Nephron (organoid): ENCODE measurements at regions not wholly inside any gene's neighbourhood (a gene's known extent, or its start where the extent isn't known, plus 50 kb on each side); places are given as distances from the start of the nearest gene placed in this dataset.
A peak's percentile ranks its signal among the peaks of the same experiment; 100 is the strongest.

Experiments
- H3K27ac Mint-ChIP-seq, 3 experiments: 2 replicates each; pipeline ENCODE4 v1.8.0; 2020; ENCODE audit warnings: mixed read lengths in 3 of 3, mild to moderate bottlenecking in 2 of 3, moderate library complexity in 1 of 3
- H3K27me3 Mint-ChIP-seq: 2 replicates; pipeline ENCODE4 v1.8.0; 2021; ENCODE audit warnings: low read depth, mild to moderate bottlenecking, moderate library complexity, mixed read lengths
- H3K36me3 Mint-ChIP-seq: 2 replicates; pipeline ENCODE4 v1.8.0; 2020; ENCODE audit warnings: low read depth, mixed read lengths
- H3K4me1 Mint-ChIP-seq: 2 replicates; pipeline ENCODE4 v1.8.0; 2020; ENCODE audit warnings: mixed read lengths
- H3K4me3 Mint-ChIP-seq, 3 experiments: 2 replicates each; pipeline ENCODE4 v1.8.0; 2020; ENCODE audit warnings: mild to moderate bottlenecking in 3 of 3, mixed read lengths in 3 of 3, moderate library complexity in 2 of 3
- H3K9me3 Mint-ChIP-seq: 2 replicates; pipeline ENCODE4 v1.8.0; 2020; ENCODE audit warnings: mixed read lengths
- TF ChIP-seq, protein P1 (sequence below), 3 experiments: fragments of 200-600 bp; sonication (generic); IDR thresholded peaks; one replicate each; pipeline ENCODE4 v1.5.0; 2021; ENCODE audit warnings: antibody characterized with exemption in 3 of 3; ENCODE audit not compliant: unreplicated experiment in 3 of 3

DNA sequence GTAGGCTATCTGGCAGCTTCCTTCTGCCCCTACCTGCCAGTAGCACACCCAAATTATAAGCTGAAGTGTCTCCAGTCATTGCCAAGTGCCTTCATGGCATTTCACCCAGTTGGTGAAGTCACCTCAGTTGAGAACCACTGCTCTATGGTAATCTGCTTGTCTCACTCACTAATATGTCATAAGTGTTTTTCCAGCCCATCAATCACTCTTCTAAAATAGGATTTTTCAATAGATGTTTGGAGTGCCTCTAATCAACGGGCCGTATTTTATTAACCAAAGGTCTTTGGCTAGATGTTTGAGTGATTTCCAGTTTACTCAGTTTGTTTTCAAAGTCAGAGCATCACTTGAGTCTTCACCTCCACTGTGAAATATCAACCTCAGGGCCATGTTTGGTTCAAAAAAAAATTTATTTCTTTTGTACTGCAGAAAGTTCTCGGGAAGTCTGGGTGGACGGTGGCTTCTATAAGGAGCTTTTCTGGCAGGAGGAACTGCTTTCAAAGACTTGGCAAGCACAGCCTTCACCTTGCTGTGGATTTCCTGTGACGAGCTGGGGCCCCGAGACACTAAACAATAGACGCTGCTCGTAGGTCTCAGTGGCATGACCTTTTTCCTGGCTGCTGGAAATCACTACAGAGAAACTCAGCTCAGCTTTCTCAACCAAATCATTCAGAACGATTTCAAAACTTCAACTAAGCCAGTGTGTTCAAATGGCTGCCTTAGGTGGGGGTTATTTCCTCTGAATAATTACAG, 95.2 kb upstream of the FOXF1 start:
- TF ChIP-seq, protein P1, sequence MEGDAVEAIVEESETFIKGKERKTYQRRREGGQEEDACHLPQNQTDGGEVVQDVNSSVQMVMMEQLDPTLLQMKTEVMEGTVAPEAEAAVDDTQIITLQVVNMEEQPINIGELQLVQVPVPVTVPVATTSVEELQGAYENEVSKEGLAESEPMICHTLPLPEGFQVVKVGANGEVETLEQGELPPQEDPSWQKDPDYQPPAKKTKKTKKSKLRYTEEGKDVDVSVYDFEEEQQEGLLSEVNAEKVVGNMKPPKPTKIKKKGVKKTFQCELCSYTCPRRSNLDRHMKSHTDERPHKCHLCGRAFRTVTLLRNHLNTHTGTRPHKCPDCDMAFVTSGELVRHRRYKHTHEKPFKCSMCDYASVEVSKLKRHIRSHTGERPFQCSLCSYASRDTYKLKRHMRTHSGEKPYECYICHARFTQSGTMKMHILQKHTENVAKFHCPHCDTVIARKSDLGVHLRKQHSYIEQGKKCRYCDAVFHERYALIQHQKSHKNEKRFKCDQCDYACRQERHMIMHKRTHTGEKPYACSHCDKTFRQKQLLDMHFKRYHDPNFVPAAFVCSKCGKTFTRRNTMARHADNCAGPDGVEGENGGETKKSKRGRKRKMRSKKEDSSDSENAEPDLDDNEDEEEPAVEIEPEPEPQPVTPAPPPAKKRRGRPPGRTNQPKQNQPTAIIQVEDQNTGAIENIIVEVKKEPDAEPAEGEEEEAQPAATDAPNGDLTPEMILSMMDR (IDR thresholded peaks at IDR 0.05; ENCODE audit: unreplicated experiment in 3 of 3), result no peak
- Mint-ChIP-seq H3K27ac (no peak overlapping the region), H3K9me3 (peaks cover 25% of the 10 kb centered on the region), H3K36me3 (peaks cover 8% of the 10 kb centered on the region), H3K4me1 (no peaks in the 10 kb centered on the region), H3K27me3 (peaks cover 61% of the 10 kb centered on the region), H3K4me3 (no peak overlapping the region)

DNA sequence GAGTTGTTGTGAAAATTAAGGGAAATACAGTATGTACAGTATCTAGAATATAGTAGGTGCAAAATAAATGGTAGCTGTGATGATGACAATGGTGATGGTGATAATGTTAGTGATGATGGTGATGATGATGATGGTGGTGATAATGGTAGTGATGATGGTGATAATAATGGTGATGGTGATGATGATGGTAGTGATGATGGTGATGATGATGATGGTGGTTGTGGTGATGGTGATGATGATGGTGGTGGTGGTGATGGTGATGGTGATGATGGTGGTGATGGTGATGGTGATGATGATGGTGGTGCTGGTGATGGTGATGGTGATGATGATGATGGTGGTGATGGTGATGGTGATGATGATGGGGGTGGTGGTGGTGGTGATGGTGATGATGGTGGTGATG, 91.3 kb upstream of the FOXF1 start:
- TF ChIP-seq, protein P1 (IDR thresholded peaks at IDR 0.05; ENCODE audit: unreplicated experiment in 3 of 3), result no peak
- Mint-ChIP-seq H3K9me3 (peaks cover 33% of the 10 kb centered on the region), H3K4me1 (no peaks in the 10 kb centered on the region), H3K36me3 (no peaks in the 10 kb centered on the region), H3K4me3 (no peak overlapping the region), H3K27me3 (peaks cover 57% of the 10 kb centered on the region), H3K27ac (no peak overlapping the region)

DNA sequence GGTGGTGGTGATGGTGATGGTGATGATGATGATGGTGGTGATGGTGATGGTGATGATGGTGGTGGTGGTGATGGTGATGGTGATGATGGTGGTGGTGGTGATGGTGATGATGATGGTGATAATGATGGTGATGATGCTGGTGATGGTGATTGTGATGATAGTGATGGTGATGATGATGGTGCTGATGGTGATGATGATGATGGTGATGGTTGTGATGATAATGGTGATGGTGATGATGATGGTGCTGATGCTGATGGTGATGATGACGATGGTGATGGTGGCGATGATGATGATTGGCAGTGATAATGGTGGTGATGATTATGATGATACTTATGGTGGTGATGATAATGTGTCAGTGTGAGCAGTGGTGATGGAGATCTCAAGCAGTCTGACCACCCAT, 90.8 kb upstream of the FOXF1 start:
- H3K36me3 Mint-ChIP-seq, result no peaks in the 10 kb centered on the region
- peaks cover 33% of the 10 kb centered on the region for H3K9me3 Mint-ChIP-seq
- TF ChIP-seq, protein P1 (IDR thresholded peaks at IDR 0.05; ENCODE audit: unreplicated experiment in 3 of 3), result no peak
- no peaks in the 10 kb centered on the region for H3K4me1 Mint-ChIP-seq
- peaks cover 59% of the 10 kb centered on the region for H3K27me3 Mint-ChIP-seq
- H3K4me3 Mint-ChIP-seq, result no peak overlapping the region
- H3K27ac Mint-ChIP-seq, result no peak overlapping the region

DNA sequence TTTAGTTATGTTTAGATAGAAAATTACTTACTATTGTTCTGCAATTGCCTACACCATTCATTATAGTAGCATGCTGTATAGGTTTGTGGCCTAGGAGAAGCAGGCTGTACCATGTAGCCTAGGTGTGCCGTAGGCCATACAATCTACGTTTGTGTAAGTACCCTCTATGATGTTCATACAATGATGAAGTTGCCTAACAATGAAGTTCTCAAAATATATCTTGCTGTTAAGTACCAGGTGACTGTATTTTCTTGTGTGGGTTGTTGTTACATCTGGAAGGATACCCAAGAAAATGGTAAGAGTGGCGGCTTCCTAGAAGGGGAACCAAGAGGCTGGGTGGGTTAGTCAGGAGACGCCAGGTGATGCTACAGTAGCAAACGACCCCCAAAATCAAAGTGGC, 88.3 kb upstream of the FOXF1 start:
- no peaks in the 10 kb centered on the region for H3K36me3 Mint-ChIP-seq

DNA sequence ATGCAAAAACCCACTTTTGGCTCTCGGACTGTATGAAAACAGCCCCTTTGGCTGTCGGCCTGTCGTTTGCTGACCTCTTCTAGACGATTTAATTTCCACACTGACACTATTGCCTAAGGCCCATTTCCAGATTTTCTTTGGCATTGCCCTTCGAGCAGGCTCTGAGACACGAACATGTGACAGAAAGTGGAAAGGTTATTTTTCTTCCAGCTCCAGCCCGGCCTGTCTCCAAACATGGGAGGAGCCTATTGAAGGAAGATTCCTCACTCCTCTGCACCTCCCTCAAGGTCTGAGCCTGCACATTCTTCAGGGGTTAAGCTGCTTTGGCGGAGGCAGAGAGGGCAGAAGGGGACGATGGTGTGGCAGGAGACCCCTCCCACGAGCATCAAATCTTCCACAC, 85.9 kb upstream of the FOXF1 start:
- Mint-ChIP-seq H3K27me3 (peaks cover 67% of the 10 kb centered on the region), H3K9me3 (peaks cover 29% of the 10 kb centered on the region), H3K27ac (peak overlapping the region in 1 of 3 experiments; percentile 22), H3K36me3 (peaks cover 5% of the 10 kb centered on the region), H3K4me3 (no peak overlapping the region), H3K4me1 (peaks cover 18% of the 10 kb centered on the region)
- TF ChIP-seq, protein P1 (IDR thresholded peaks at IDR 0.05; ENCODE audit: unreplicated experiment in 3 of 3), result no peak

More for the DNA sequence above, 88.3 kb upstream of the FOXF1 start:
- TF ChIP-seq, protein P1 (IDR thresholded peaks at IDR 0.05; ENCODE audit: unreplicated experiment in 3 of 3), result no peak
- no peak overlapping the region for H3K4me3 Mint-ChIP-seq
- H3K27me3 Mint-ChIP-seq, result peaks cover 59% of the 10 kb centered on the region
- peaks cover 6% of the 10 kb centered on the region for H3K4me1 Mint-ChIP-seq
- H3K9me3 Mint-ChIP-seq, result peaks cover 29% of the 10 kb centered on the region
- H3K27ac Mint-ChIP-seq, result no peak overlapping the region

DNA sequence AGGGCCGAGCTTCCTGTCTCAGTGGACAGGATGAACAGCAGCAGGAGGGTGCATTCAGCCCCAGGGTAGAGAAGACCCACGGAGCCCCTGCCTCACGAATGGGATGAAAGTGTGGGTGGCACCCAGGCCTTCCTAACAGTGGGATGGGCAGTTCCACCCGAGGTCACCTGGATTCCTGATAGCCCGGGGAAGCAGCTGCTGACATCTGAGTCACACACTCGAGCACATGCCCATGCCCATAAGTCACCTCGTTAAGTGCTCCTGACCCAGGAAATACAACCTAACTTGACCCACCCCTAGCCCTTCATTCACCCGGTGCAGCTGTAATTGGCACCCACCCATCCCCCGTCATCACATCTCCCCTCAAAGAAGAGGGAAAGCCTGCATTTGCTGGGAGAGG, 85.3 kb upstream of the FOXF1 start:
- H3K4me3 Mint-ChIP-seq, result no peak overlapping the region
- peaks cover 73% of the 10 kb centered on the region for H3K27me3 Mint-ChIP-seq
- peaks cover 29% of the 10 kb centered on the region for H3K9me3 Mint-ChIP-seq
- TF ChIP-seq, protein P1 (IDR thresholded peaks at IDR 0.05; ENCODE audit: unreplicated experiment in 3 of 3), result no peak
- no peak overlapping the region for H3K27ac Mint-ChIP-seq
- H3K36me3 Mint-ChIP-seq, result peaks cover 5% of the 10 kb centered on the region
- H3K4me1 Mint-ChIP-seq, result peaks cover 18% of the 10 kb centered on the region
